ENCODE measurements at regions not wholly inside any gene's neighbourhood (a gene's known extent, or its start where the extent isn't known, plus 50 kb on each side); places are given as distances from the start of the nearest gene placed in this dataset.

GRCh38 chr15:57897870-57898269 is 167.6 kb downstream of the ALDH1A2 start:
- Mint-ChIP-seq H3K27ac (no peak overlapping the region), H3K36me3 (ENCODE audit: insufficient read depth) (no peaks in the 10 kb centered on the region), H3K4me3 (ENCODE audit: low read depth) (no peak overlapping the region), H3K4me1 (ENCODE audit: low read depth) (no peaks in the 10 kb centered on the region), H3K9me3 (ENCODE audit: low read depth) (no peaks in the 10 kb centered on the region), H3K27me3 (no peaks in the 10 kb centered on the region)
- no peak for TF ChIP-seq CTCF (IDR thresholded peaks at IDR 0.05; ENCODE audit: unreplicated experiment)
- DNase-seq (ENCODE audit: low spot score, unreplicated experiment) = no peak

- no peak for DNase-seq (ENCODE audit: low spot score, unreplicated experiment)
- Mint-ChIP-seq H3K4me3 (ENCODE audit: low read depth) (no peak overlapping the region), H3K27me3 (peaks cover 7% of the 10 kb centered on the region), H3K9me3 (ENCODE audit: low read depth) (no peaks in the 10 kb centered on the region), H3K4me1 (ENCODE audit: low read depth) (no peaks in the 10 kb centered on the region), H3K36me3 (ENCODE audit: insufficient read depth) (no peaks in the 10 kb centered on the region), H3K27ac (no peak overlapping the region)
- no peak for TF ChIP-seq CTCF (IDR thresholded peaks at IDR 0.05; ENCODE audit: unreplicated experiment)
Measured at GRCh38 chr15:57902155-57902554, 163.4 kb downstream of the ALDH1A2 start.

Data from progenitor cell of endocrine pancreas (in vitro differentiated cells).